ENCODE measurements at regions not wholly inside any gene's neighbourhood (a gene's known extent, or its start where the extent isn't known, plus 50 kb on each side); places are given as distances from the start of the nearest gene placed in this dataset.

GRCh38 chr22:46090036-46090591 is 60.2 kb upstream of the PPARA start:
- no peak for TF ChIP-seq EP300 (IDR thresholded peaks at IDR 0.05; ENCODE audit: borderline replicate concordance)
- no peak for TF ChIP-seq YY1 (IDR thresholded peaks at IDR 0.05; ENCODE audit: low read depth)
- no peak for TF ChIP-seq USF1 (IDR thresholded peaks at IDR 0.05)
- no peak for TF ChIP-seq RAD21 (IDR thresholded peaks at IDR 0.05; ENCODE audit: low read depth)
